GM19395 (cell line): ENCODE measurements at regions not wholly inside any gene's neighbourhood (a gene's known extent, or its start where the extent isn't known, plus 50 kb on each side); places are given as distances from the start of the nearest gene placed in this dataset.
A peak's percentile ranks its signal among the peaks of the same experiment; 100 is the strongest.
"Not testable (repeated sequence)": the region's sequence is repeated elsewhere in the genome, so short reads cannot be mapped to it uniquely, and the experiment has no call there.

Experiments used
- ATAC-seq: cut with Tn5 transposase; IDR thresholded peaks from one replicate; pipeline ENCODE4 v1.9.1; 2021; ENCODE audit warnings: mild to moderate bottlenecking, moderate library complexity; ENCODE audit not compliant: unreplicated experiment

GRCh38 chr2:88986721-88987330 lies 295.4 kb downstream of the RPIA start:
- ATAC-seq, result not testable (repeated sequence)

GRCh38 chr2:88988617-88989016 lies 297.1 kb downstream of the RPIA start:
- not testable (repeated sequence) for ATAC-seq

GRCh38 chr2:88992819-88993218 lies 301.3 kb downstream of the RPIA start:
- not testable (repeated sequence) for ATAC-seq

- not testable (repeated sequence) for ATAC-seq
Observed at GRCh38 chr2:88994856-88995255, 303.4 kb downstream of the RPIA start.

GRCh38 chr2:88996588-88996987 lies 305.1 kb downstream of the RPIA start:
- ATAC-seq, result not testable (repeated sequence)

- no peak for ATAC-seq
Observed at GRCh38 chr2:88999365-88999764, 307.9 kb downstream of the RPIA start.

- no peak for ATAC-seq
Observed at GRCh38 chr2:89000235-89000634, 308.8 kb downstream of the RPIA start.

GRCh38 chr2:89004238-89004637 lies 312.8 kb downstream of the RPIA start:
- not testable (repeated sequence) for ATAC-seq

GRCh38 chr2:89020566-89020965 lies 329.1 kb downstream of the RPIA start:
- not testable (repeated sequence) for ATAC-seq

GRCh38 chr2:89026296-89026695 lies 334.8 kb downstream of the RPIA start:
- not testable (repeated sequence) for ATAC-seq

GRCh38 chr2:89027115-89027514 lies 335.6 kb downstream of the RPIA start:
- ATAC-seq, result not testable (repeated sequence)

GRCh38 chr2:89027536-89027935 lies 336.1 kb downstream of the RPIA start:
- ATAC-seq, result not testable (repeated sequence)

- not testable (repeated sequence) for ATAC-seq
Observed at GRCh38 chr2:89029257-89029656, 337.8 kb downstream of the RPIA start.

GRCh38 chr2:89048138-89049066 lies 356.9 kb downstream of the RPIA start:
- ATAC-seq, result peak; percentile 61

- not testable (repeated sequence) for ATAC-seq
Observed at GRCh38 chr2:89058616-89059015, 367.1 kb downstream of the RPIA start.

GRCh38 chr2:89061174-89061573 lies 369.7 kb downstream of the RPIA start:
- ATAC-seq, result not testable (repeated sequence)

GRCh38 chr2:89076771-89077170 lies 385.3 kb downstream of the RPIA start:
- not testable (repeated sequence) for ATAC-seq

GRCh38 chr2:89092911-89093310 lies 401.4 kb downstream of the RPIA start:
- ATAC-seq, result not testable (repeated sequence)

- not testable (repeated sequence) for ATAC-seq
Observed at GRCh38 chr2:89095060-89095459, 403.6 kb downstream of the RPIA start.

- ATAC-seq, result not testable (repeated sequence)
Observed at GRCh38 chr2:89102587-89102986, 411.1 kb downstream of the RPIA start.

GRCh38 chr2:89106369-89107019 lies 415.0 kb downstream of the RPIA start:
- ATAC-seq, result not testable (repeated sequence)
